GM12878 (cell line): ENCODE measurements at regions not wholly inside any gene's neighbourhood (a gene's known extent, or its start where the extent isn't known, plus 50 kb on each side); places are given as distances from the start of the nearest gene placed in this dataset.

Experiments
- ATAC-seq: fragments of 200-7000 bp; cut with Tn5 transposase; 3 replicates; pipeline ENCODE4 v1.9.1; 2020; ENCODE audit warnings: mild to moderate bottlenecking, moderate library complexity
- BruUV-seq: library from RNA; stranded (reverse); fragments of 400-500 nt; replicated peaks from 2 replicates; lab custom pipeline; 2021; lab: Mats Ljungman, UMichigan
- CTCF ChIA-PET: fragments of 300-600 bp; sonication (Branson Sonifier 250); formaldehyde crosslinking; extraction: SDS; loops from one replicate; lab custom pipeline; 2021; ENCODE audit warnings: inconsistent platforms; lab: Yijun Ruan, JAX
- POLR2A ChIA-PET: fragments of 350-600 bp; formaldehyde crosslinking; extraction: SDS; loops from one replicate; lab custom pipeline; 2021; ENCODE audit warnings: inconsistent platforms; lab: Charles Lee
- RAD21 ChIA-PET: fragments of 300-600 bp; sonication (Branson Sonifier 250); formaldehyde crosslinking; loops from one replicate; lab custom pipeline; 2023; ENCODE audit warnings: antibody characterized with exemption; ENCODE audit not compliant: unreplicated experiment; lab: Charles Lee
- SMC1A ChIA-PET: fragments of 300-600 bp; sonication (Branson Sonifier 250); formaldehyde crosslinking; loops from one replicate; lab custom pipeline; 2023; ENCODE audit not compliant: unreplicated experiment, uncharacterized antibody; lab: Charles Lee
- DNase-seq: peaks from one replicate; pipeline ENCODE4 v3.0.0-alpha.2; 2011; ENCODE audit warnings: low read depth, low spot score
- FAIRE-seq: peaks from 3 replicates; lab custom pipeline; 2011; peaks lifted over from hg19 to GRCh38; lab: Jason Lieb, UNC
- H2AFZ ChIP-seq: 2 replicates; pipeline ENCODE4 v1.6.0; 2011; ENCODE audit warnings: low read depth, low read length, control low read depth; ENCODE audit not compliant: control insufficient read depth
- H3K27ac ChIP-seq: 2 replicates; pipeline ENCODE4 v1.5.1; 2011; ENCODE audit warnings: control low read depth; ENCODE audit not compliant: control insufficient read depth, insufficient read depth
- H3K27me3 ChIP-seq, 2 experiments: replicated peaks in 1 of 2; 2 replicates each; pipeline versions ENCODE4 v1.6.0 to v1.6.1; 2011; ENCODE audit warnings: low read length in 1 of 2; ENCODE audit not compliant: control insufficient read depth in 2 of 2, insufficient read depth in 2 of 2
- H3K36me3 ChIP-seq, 2 experiments: 2 replicates each; pipeline ENCODE4 v1.5.1; 2011; ENCODE audit warnings: low read length in 1 of 2; ENCODE audit not compliant: control insufficient read depth in 2 of 2, insufficient read depth in 2 of 2
- H3K4me1 ChIP-seq: 2 replicates; pipeline ENCODE4 v1.6.1; 2011; ENCODE audit warnings: mild to moderate bottlenecking, low read length, moderate library complexity, mixed read lengths; ENCODE audit not compliant: control insufficient read depth, insufficient read depth
- H3K4me2 ChIP-seq: 2 replicates; pipeline ENCODE4 v1.6.0; 2011; ENCODE audit warnings: control low read depth; ENCODE audit not compliant: control insufficient read depth, insufficient read depth
- H3K4me3 ChIP-seq: fragments of 200-600 bp; sonication (generic); 2 replicates; pipeline ENCODE4 v1.5.1; 2016
- H3K79me2 ChIP-seq: 2 replicates; pipeline ENCODE4 v1.6.0; 2011; ENCODE audit warnings: low read length; ENCODE audit not compliant: control insufficient read depth, insufficient read depth
- H3K9ac ChIP-seq: 2 replicates; pipeline ENCODE4 v1.8.0; 2011; ENCODE audit warnings: low read length, control low read depth, mixed read lengths; ENCODE audit not compliant: control insufficient read depth, insufficient read depth
- H3K9me3 ChIP-seq: replicated peaks from 3 replicates; pipeline ENCODE4 v1.5.1; 2011; ENCODE audit warnings: mild to moderate bottlenecking, low read length; ENCODE audit not compliant: control insufficient read depth, insufficient read depth
- H4K20me1 ChIP-seq: 2 replicates; pipeline ENCODE4 v1.6.0; 2011; ENCODE audit not compliant: control insufficient read depth, insufficient read depth
- EZH2 ChIP-seq: IDR thresholded peaks from 2 replicates; pipeline ENCODE4 v1.6.1; 2012; ENCODE audit warnings: low read depth, mild to moderate bottlenecking, control low read depth, inconsistent platforms, low read length, borderline replicate concordance; ENCODE audit not compliant: control insufficient read depth
- FOXM1 ChIP-seq: IDR thresholded peaks from 2 replicates; pipeline ENCODE4 v1.6.1; 2012; ENCODE audit warnings: low read depth, mild to moderate bottlenecking, inconsistent platforms, low read length, moderate library complexity
- GATAD2B ChIP-seq: fragments of 450-650 bp; conservative IDR thresholded peaks from 2 replicates; pipeline ENCODE4 v1.6.1; 2017; ENCODE audit warnings: low read depth, mild to moderate bottlenecking, moderate library complexity
- MTA2 ChIP-seq: fragments of 450-650 bp; IDR thresholded peaks from 2 replicates; pipeline ENCODE4 v1.6.1; 2016; ENCODE audit warnings: low read depth, mild to moderate bottlenecking, moderate library complexity
- MTA3 ChIP-seq: IDR thresholded peaks from 2 replicates; pipeline ENCODE4 v1.6.1; 2012; ENCODE audit warnings: low read length, inconsistent platforms, borderline replicate concordance
- NFYB ChIP-seq: IDR thresholded peaks from 2 replicates; pipeline ENCODE4 v1.6.1; 2011; ENCODE audit warnings: low read depth, mild to moderate bottlenecking, low read length, improper control_type of control experiment, moderate library complexity; ENCODE audit not compliant: insufficient read depth
- ZNF384 ChIP-seq: IDR thresholded peaks from 2 replicates; pipeline ENCODE4 v1.6.1; 2012; ENCODE audit warnings: low read depth, mild to moderate bottlenecking, low read length, improper control_type of control experiment, borderline replicate concordance
- WGBS: methylation state at CpG from one replicate; pipeline ENCODE4 v1.1.6; 2016; ENCODE audit warnings: low lambda C conversion rate; ENCODE audit not compliant: insufficient replicate concordance, insufficient coverage; ENCODE audit errors: missing lambda C conversion rate; 5-methylcytosine and 5-hydroxymethylcytosine counted together
- in situ Hi-C: fragments of 300-500 bp; cut with MboI; formaldehyde crosslinking; loops from 9 replicates; pipeline ENCODE4 v1.14.3; 2018; ENCODE audit warnings: mixed read lengths
- intact Hi-C: fragments of 100-400 bp; cut with micrococcal nuclease; formaldehyde crosslinking; loops from one replicate; pipeline ENCODE4 v1.14.2; 2022; ENCODE audit not compliant: unreplicated experiment
- TF ChIP-seq, protein P1 (sequence below): fragments of 450-650 bp; IDR thresholded peaks from 2 replicates; pipeline ENCODE4 v1.6.1; 2017; ENCODE audit warnings: mild to moderate bottlenecking, moderate library complexity
- TF ChIP-seq, protein P2 (sequence below): fragments of 150-350 bp; IDR thresholded peaks from 2 replicates; pipeline ENCODE4 v1.6.1; 2014; ENCODE audit warnings: mild to moderate bottlenecking, low read depth, low read length

DNA sequence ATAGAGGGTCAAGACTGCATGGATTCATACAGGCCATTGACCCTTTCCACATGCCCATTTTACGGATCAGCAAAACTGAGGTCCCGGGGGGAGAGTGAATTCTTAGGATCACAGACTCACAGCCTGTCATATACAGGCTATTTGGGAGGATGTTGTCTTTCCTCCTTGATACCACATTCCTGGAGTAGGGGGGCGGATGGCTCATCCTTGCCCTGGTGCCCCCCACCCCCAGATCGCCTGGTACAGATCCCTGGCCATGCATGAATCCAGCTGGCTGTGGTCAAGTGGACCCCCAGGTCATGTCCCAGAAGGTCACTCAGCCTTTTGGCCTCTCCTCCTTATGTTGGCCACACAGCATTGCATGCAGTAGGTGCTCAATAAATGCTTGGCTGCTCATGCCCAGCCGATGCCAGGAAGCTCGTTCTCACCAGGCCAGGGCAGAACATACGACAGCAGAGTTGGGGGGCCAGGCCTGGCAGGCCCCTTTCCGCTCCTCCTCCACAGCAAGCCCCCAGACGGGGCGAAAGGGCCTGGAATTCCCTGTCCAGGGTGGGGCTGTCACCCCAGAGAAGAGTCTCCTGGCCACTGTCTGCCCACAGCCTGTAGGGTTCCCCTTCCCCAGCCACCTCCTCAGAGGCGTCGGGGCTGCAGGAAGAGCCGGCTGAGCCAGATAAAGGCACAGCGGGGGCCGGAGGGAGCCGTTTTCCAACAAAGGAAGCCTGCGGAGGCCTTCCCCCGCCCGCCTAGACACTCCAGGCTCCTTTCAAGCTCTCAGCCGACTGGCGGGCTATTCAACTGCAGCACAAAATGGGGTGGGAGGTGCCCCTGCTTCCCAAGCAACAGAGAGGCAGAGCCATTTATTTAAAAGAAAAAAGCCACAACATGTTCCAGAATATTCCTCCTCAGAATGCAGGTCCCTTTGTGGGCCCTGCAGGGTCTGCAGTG is 215.7 kb upstream of the CIBAR2 start:
- Histone ChIP-seq H4K20me1 (no peaks in the 10 kb centered on the region), H3K9me3 (no peaks in the 10 kb centered on the region; the same call in 2 of the 3 replicates), H3K4me1 (no peaks in the 10 kb centered on the region), H2AFZ (no peak overlapping the region), H3K9ac (no peak overlapping the region), H3K36me3 (no peaks in the 10 kb centered on the region), H3K79me2 (no peaks in the 10 kb centered on the region), H3K27ac (no peak overlapping the region), H3K4me3 (no peak overlapping the region), H3K4me2 (no peak overlapping the region), H3K27me3 (peaks cover 0 to 15% of the 10 kb centered on the region in 2 experiments; a peak in 3 of 4 replicates)
- TF ChIP-seq GATAD2B: no peak
- no peak for TF ChIP-seq MTA3
- no peak for TF ChIP-seq MTA2
- TF ChIP-seq, protein P1, sequence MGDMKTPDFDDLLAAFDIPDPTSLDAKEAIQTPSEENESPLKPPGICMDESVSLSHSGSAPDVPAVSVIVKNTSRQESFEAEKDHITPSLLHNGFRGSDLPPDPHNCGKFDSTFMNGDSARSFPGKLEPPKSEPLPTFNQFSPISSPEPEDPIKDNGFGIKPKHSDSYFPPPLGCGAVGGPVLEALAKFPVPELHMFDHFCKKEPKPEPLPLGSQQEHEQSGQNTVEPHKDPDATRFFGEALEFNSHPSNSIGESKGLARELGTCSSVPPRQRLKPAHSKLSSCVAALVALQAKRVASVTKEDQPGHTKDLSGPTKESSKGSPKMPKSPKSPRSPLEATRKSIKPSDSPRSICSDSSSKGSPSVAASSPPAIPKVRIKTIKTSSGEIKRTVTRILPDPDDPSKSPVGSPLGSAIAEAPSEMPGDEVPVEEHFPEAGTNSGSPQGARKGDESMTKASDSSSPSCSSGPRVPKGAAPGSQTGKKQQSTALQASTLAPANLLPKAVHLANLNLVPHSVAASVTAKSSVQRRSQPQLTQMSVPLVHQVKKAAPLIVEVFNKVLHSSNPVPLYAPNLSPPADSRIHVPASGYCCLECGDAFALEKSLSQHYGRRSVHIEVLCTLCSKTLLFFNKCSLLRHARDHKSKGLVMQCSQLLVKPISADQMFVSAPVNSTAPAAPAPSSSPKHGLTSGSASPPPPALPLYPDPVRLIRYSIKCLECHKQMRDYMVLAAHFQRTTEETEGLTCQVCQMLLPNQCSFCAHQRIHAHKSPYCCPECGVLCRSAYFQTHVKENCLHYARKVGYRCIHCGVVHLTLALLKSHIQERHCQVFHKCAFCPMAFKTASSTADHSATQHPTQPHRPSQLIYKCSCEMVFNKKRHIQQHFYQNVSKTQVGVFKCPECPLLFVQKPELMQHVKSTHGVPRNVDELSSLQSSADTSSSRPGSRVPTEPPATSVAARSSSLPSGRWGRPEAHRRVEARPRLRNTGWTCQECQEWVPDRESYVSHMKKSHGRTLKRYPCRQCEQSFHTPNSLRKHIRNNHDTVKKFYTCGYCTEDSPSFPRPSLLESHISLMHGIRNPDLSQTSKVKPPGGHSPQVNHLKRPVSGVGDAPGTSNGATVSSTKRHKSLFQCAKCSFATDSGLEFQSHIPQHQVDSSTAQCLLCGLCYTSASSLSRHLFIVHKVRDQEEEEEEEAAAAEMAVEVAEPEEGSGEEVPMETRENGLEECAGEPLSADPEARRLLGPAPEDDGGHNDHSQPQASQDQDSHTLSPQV: no peak
- no peak for TF ChIP-seq NFYB
- TF ChIP-seq ZNF384: no peak
- TF ChIP-seq, protein P2, sequence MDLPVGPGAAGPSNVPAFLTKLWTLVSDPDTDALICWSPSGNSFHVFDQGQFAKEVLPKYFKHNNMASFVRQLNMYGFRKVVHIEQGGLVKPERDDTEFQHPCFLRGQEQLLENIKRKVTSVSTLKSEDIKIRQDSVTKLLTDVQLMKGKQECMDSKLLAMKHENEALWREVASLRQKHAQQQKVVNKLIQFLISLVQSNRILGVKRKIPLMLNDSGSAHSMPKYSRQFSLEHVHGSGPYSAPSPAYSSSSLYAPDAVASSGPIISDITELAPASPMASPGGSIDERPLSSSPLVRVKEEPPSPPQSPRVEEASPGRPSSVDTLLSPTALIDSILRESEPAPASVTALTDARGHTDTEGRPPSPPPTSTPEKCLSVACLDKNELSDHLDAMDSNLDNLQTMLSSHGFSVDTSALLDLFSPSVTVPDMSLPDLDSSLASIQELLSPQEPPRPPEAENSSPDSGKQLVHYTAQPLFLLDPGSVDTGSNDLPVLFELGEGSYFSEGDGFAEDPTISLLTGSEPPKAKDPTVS: no peak
- no peak for TF ChIP-seq FOXM1
- TF ChIP-seq EZH2: no peak
- FAIRE-seq: no peak
- SMC1A ChIA-PET: no interaction called here
- POLR2A ChIA-PET: no interaction called here
- CTCF ChIA-PET: no interaction called here
- 27% methylated on average over 18 of the region's 21 CpGs for WGBS
- RAD21 ChIA-PET: no interaction called here
- intact Hi-C loops: loop anchor here (2.0 kb wide), 1 partner anchor 21 kb away; no protein-coding TSS in a partner anchor
- in situ Hi-C loops: no loop called here
- ATAC-seq: no peak
- no peak for DNase-seq
- BruUV-seq: no TSS peak
